Lung (tissue), 11 donors: ENCODE measurements at regions not wholly inside any gene's neighbourhood (a gene's known extent, or its start where the extent isn't known, plus 50 kb on each side); places are given as distances from the start of the nearest gene placed in this dataset.

Experiments
- ATAC-seq: fragments of 200-7000 bp; cut with Tn5 transposase; one replicate; pipeline ENCODE4 v1.9.1; 2020; ENCODE audit warnings: moderate number of reproducible peaks; ENCODE audit not compliant: insufficient read depth, low FRiP score
- DNase-seq, 3 donors: peaks; one replicate each; pipeline ENCODE4 v3.0.0-alpha.2; 2013 to 2017
- H3K27ac ChIP-seq, 2 donors: one replicate each; pipeline ENCODE4 v1.5.1; 2013; ENCODE audit warnings: mild to moderate bottlenecking in 2 of 2, moderate library complexity in 2 of 2, control low read depth in 1 of 2, inconsistent platforms in 1 of 2, low read depth in 1 of 2, low read length in 1 of 2
- H3K27me3 ChIP-seq, 3 donors: one replicate each; pipeline ENCODE4 v1.5.1; 2013; ENCODE audit warnings: low read length in 2 of 3; ENCODE audit not compliant: control insufficient read depth in 3 of 3, insufficient read depth in 3 of 3
- H3K36me3 ChIP-seq, 4 donors: one replicate each; pipeline ENCODE4 v1.5.1; 2013; ENCODE audit warnings: low read length in 4 of 4, mild to moderate bottlenecking in 1 of 4, moderate library complexity in 1 of 4; ENCODE audit not compliant: control insufficient read depth in 4 of 4, insufficient read depth in 4 of 4
- H3K4me1 ChIP-seq, 5 donors: one replicate each; pipeline ENCODE4 v1.5.1; 2013; ENCODE audit warnings: low read length in 5 of 5, mild to moderate bottlenecking in 2 of 5, moderate library complexity in 1 of 5; ENCODE audit not compliant: control insufficient read depth in 5 of 5, insufficient read depth in 5 of 5
- H3K4me3 ChIP-seq: one replicate; pipeline ENCODE4 v1.5.1; 2013; ENCODE audit warnings: mild to moderate bottlenecking, control low read depth, moderate library complexity
- H3K9ac ChIP-seq, 2 donors: one replicate each; pipeline ENCODE4 v1.5.1; 2013; ENCODE audit warnings: low read length in 2 of 2, control low read depth in 1 of 2; ENCODE audit not compliant: insufficient read depth in 1 of 2
- H3K9me3 ChIP-seq, 4 donors: one replicate each; pipeline ENCODE4 v1.5.1; 2013; ENCODE audit warnings: low read length in 3 of 4, mild to moderate bottlenecking in 1 of 4, moderate library complexity in 1 of 4; ENCODE audit not compliant: control insufficient read depth in 4 of 4, insufficient read depth in 3 of 4
- WGBS, 2 donors: extraction: QIAGEN DNeasy Blood & Tissue Kit; methylation state at CpG; one replicate each; pipeline ENCODE4 v1.1.7; 2013; 5-methylcytosine and 5-hydroxymethylcytosine counted together
- TF ChIP-seq, protein P1 (sequence below): IDR thresholded peaks from 2 replicates; pipeline ENCODE4 v1.5.1; 2012; ENCODE audit warnings: mild to moderate bottlenecking; ENCODE audit errors: control extremely low read depth, extremely low read depth
- donor health status: control.
- donor health status: control.
- donor health status: Bipolar disorder and iron deficiency.
- donor health status: healthy.
- donor health status: DM: yes; HTN: yes; CAD: no.

DNA sequence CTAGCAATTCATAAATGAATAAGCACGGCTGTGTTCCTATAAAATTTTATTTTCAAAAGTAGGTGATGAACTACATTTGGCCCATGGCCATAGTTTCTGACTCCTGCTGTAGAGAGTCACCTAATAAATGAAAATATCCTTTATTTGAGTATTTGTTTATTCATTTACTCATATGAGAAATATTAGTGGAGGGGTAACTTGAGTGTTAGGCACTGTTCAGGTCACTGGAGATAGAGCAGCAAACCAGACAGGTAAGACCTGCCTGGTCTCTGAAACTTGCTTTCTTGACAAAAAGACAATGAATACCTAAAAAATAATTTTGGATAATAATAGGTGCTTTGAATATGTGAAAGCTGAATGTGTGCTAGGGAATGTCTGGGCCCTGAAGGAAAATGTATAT lies 68.8 kb downstream of the YIPF5 start:
- no peak overlapping the region for H3K27ac ChIP-seq
- no peaks in the 10 kb centered on the region for H3K27me3 ChIP-seq
- no peak overlapping the region for H3K9ac ChIP-seq
- H3K4me3 ChIP-seq: no peak overlapping the region
- ATAC-seq (no peak), DNase-seq (no peak)
- TF ChIP-seq, protein P1, sequence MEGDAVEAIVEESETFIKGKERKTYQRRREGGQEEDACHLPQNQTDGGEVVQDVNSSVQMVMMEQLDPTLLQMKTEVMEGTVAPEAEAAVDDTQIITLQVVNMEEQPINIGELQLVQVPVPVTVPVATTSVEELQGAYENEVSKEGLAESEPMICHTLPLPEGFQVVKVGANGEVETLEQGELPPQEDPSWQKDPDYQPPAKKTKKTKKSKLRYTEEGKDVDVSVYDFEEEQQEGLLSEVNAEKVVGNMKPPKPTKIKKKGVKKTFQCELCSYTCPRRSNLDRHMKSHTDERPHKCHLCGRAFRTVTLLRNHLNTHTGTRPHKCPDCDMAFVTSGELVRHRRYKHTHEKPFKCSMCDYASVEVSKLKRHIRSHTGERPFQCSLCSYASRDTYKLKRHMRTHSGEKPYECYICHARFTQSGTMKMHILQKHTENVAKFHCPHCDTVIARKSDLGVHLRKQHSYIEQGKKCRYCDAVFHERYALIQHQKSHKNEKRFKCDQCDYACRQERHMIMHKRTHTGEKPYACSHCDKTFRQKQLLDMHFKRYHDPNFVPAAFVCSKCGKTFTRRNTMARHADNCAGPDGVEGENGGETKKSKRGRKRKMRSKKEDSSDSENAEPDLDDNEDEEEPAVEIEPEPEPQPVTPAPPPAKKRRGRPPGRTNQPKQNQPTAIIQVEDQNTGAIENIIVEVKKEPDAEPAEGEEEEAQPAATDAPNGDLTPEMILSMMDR: no peak
- WGBS, 2 donors: 85% methylated on average over 1 of the region's 1 CpG
- no peaks in the 10 kb centered on the region for H3K36me3 ChIP-seq
- peaks cover 0 to 1% (median 0%) of the 10 kb centered on the region in 5 donors for H3K4me1 ChIP-seq
- H3K9me3 ChIP-seq: peaks cover 0 to 4% (median 0%) of the 10 kb centered on the region in 4 donors

DNA sequence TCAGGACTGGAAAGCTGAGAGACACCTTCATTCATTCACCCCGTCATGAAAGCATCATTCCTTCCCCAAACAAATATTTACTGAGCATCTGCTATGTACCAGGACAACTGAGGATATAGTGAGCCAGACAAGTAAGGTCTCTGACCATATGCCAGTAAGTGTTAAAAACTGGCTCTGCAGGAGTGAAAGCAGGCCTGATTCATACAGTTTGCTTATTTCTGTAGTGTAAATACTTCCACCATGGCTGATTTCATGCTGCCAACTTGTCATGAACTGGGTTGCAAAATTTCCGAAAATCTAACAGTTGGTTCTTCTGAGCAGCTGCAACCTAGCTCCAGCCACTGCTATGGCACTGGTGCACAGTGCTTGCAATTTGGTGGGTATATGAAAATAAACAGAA lies 68.1 kb downstream of the YIPF5 start:
- H3K4me1 ChIP-seq: peaks cover 0 to 1% (median 0%) of the 10 kb centered on the region in 5 donors
- no peak overlapping the region for H3K4me3 ChIP-seq
- no peak overlapping the region for H3K9ac ChIP-seq
- no peak overlapping the region for H3K27ac ChIP-seq
- ATAC-seq: no peak
- no peaks in the 10 kb centered on the region for H3K36me3 ChIP-seq
- peaks cover 0 to 4% (median 0%) of the 10 kb centered on the region in 4 donors for H3K9me3 ChIP-seq
- WGBS, 2 donors: 74 to 91% methylated on average over 2 of the region's 2 CpGs
- no peaks in the 10 kb centered on the region for H3K27me3 ChIP-seq
- TF ChIP-seq, protein P1: no peak
- DNase-seq: no peak

DNA sequence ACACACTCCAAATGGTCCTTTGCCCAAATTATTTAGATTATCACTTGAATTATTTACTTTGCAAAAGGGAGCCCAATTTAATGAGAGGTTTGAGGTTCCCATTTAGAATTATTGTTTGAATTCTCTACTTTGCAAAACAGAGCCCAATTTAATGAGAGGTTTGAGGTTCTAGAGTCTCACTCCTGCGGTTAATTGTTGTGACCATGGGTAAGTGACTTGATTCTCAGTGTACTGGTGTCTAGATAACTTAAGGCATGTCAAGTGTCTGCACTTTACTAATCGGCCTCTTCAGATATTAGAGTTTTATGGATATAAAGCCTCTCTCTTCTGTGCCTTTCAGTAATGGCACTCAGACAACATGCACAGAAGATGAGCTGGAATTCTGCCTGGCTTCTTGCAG lies 67.5 kb downstream of the YIPF5 start:
- WGBS, 2 donors: 81 to 94% methylated on average over 2 of the region's 2 CpGs
- TF ChIP-seq, protein P1: no peak
- H3K27ac ChIP-seq: no peak overlapping the region
- H3K36me3 ChIP-seq: no peaks in the 10 kb centered on the region
- H3K4me1 ChIP-seq: peaks cover 0 to 1% (median 0%) of the 10 kb centered on the region in 5 donors
- DNase-seq: no peak
- H3K27me3 ChIP-seq: no peaks in the 10 kb centered on the region
- no peak overlapping the region for H3K9ac ChIP-seq
- ATAC-seq: no peak
- H3K9me3 ChIP-seq: peaks cover 0 to 4% (median 0%) of the 10 kb centered on the region in 4 donors
- H3K4me3 ChIP-seq: no peak overlapping the region
